ENCODE measurements at regions not wholly inside any gene's neighbourhood (a gene's known extent, or its start where the extent isn't known, plus 50 kb on each side); places are given as distances from the start of the nearest gene placed in this dataset.

- no peak for DNase-seq (ENCODE audit: low read depth in 2 of 2)
- TF ChIP-seq CTCF (IDR thresholded peaks at IDR 0.05; ENCODE audit: low read depth, low read length) = no peak
- H3K4me3 ChIP-seq (replicated peaks in 1 of 2; ENCODE audit: low read depth in 2 of 2, low read length in 2 of 2) = no peak overlapping the region
These were observed 744.9 kb downstream of the ANKRD7 start for GRCh38 chr7:118969370-118969769.

- no peak for DNase-seq (ENCODE audit: low read depth in 2 of 2)
- H3K4me3 ChIP-seq (replicated peaks in 1 of 2; ENCODE audit: low read depth in 2 of 2, low read length in 2 of 2) = no peak overlapping the region
- TF ChIP-seq CTCF (IDR thresholded peaks at IDR 0.05; ENCODE audit: low read depth, low read length) = no peak
These were observed 747.2 kb downstream of the ANKRD7 start for GRCh38 chr7:118971706-118972105.

- no peak for TF ChIP-seq CTCF (IDR thresholded peaks at IDR 0.05; ENCODE audit: low read depth, low read length)
- no peak for DNase-seq (ENCODE audit: low read depth in 2 of 2)
- no peak overlapping the region for H3K4me3 ChIP-seq (replicated peaks in 1 of 2; ENCODE audit: low read depth in 2 of 2, low read length in 2 of 2)
These were observed 750.3 kb downstream of the ANKRD7 start for GRCh38 chr7:118974836-118975235.

- no peak for TF ChIP-seq CTCF (IDR thresholded peaks at IDR 0.05; ENCODE audit: low read depth, low read length)
- DNase-seq (ENCODE audit: low read depth in 2 of 2) = no peak
- H3K4me3 ChIP-seq (replicated peaks in 1 of 2; ENCODE audit: low read depth in 2 of 2, low read length in 2 of 2) = no peak overlapping the region
These were observed 770.8 kb downstream of the ANKRD7 start for GRCh38 chr7:118995350-118995749.

GRCh38 chr7:119007236-119007635, 782.7 kb downstream of the ANKRD7 start:
- DNase-seq (ENCODE audit: low read depth in 2 of 2) = no peak
- H3K4me3 ChIP-seq (replicated peaks in 1 of 2; ENCODE audit: low read depth in 2 of 2, low read length in 2 of 2) = no peak overlapping the region
- no peak for TF ChIP-seq CTCF (IDR thresholded peaks at IDR 0.05; ENCODE audit: low read depth, low read length)

- TF ChIP-seq CTCF (IDR thresholded peaks at IDR 0.05; ENCODE audit: low read depth, low read length) = no peak
- no peak for DNase-seq (ENCODE audit: low read depth in 2 of 2)
- H3K4me3 ChIP-seq (replicated peaks in 1 of 2; ENCODE audit: low read depth in 2 of 2, low read length in 2 of 2) = no peak overlapping the region
These were observed 786.1 kb downstream of the ANKRD7 start for GRCh38 chr7:119010635-119011034.

GRCh38 chr7:119026391-119026790, 801.9 kb downstream of the ANKRD7 start:
- TF ChIP-seq CTCF (IDR thresholded peaks at IDR 0.05; ENCODE audit: low read depth, low read length) = no peak
- no peak overlapping the region for H3K4me3 ChIP-seq (replicated peaks in 1 of 2; ENCODE audit: low read depth in 2 of 2, low read length in 2 of 2)
- DNase-seq (ENCODE audit: low read depth in 2 of 2) = no peak
